Umbilical cord (tissue), 1 donor: ENCODE measurements at regions not wholly inside any gene's neighbourhood (a gene's known extent, or its start where the extent isn't known, plus 50 kb on each side); places are given as distances from the start of the nearest gene placed in this dataset.

Experiments
- DNase-seq: peaks from one replicate; pipeline ENCODE4 v3.0.0-alpha.2; 2015; ENCODE audit warnings: low spot score

GRCh38 chr4:24244663-24245490 lies 339.5 kb downstream of the DHX15 start:
- peak; percentile 12 for DNase-seq

DNA sequence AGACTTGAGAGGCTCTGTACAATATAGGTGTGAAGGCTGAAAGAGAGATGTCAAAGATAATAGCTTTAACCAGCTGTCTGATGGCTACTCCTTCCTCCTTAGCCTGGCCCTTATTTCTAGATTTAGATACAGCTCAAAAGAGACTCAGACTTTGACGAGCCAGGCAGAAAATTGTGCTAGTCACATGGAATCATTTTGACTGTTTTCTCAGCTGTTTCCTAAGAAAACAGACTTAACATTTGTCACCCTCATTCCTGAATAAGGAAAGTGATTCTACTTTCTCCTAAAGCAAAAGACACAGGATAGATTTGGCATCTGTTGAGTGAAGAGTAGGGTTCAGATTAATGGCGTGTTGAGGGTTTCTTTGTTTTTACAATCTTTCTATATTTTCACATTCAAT lies 340.7 kb downstream of the DHX15 start:
- no peak for DNase-seq

DNA sequence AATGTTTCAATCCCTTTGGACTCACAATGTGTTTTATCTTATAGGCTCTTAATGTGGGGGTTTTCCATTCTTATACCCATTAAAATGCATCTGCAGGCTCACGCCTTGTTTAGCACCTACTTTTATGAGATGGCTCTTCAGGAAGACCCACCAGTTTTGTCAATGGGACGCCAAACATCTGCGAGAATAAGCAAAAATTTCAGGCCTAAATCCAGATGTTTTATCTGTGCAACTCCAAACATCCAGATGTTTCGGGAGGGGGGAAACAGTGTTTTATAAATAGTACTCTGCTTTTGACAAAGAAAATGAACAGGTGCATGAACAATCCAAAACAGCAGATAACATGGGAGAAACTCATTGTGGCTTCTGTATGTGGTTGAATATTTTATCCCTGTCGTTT lies 342.8 kb downstream of the DHX15 start:
- no peak for DNase-seq

DNA sequence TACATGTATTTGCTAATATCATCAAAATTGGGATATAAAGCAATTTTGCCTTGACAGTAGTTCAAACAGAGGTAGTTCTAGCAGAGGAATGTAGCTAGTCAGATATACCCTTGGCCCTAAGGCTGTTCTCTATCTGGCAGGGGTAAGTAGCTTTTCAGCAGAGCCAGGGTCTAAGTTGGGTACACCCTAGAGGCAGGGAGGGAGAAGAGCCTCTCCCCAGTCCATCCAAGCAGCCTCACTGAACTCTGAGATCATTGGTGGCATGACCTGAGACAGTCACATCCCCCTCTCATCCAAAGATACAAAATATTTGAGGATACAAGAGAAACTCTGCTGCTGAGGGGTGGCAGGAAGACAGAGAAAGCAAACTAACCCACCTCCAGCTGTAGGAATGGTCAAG lies 343.7 kb downstream of the DHX15 start:
- DNase-seq: no peak

GRCh38 chr4:24237709-24238108 lies 346.6 kb downstream of the DHX15 start:
- DNase-seq: no peak

- DNase-seq: no peak
Observed at GRCh38 chr4:24236532-24236931, 346.7 kb upstream of the PPARGC1A start.

- no peak for DNase-seq
Observed at GRCh38 chr4:24236120-24236519, 346.3 kb upstream of the PPARGC1A start.

DNA sequence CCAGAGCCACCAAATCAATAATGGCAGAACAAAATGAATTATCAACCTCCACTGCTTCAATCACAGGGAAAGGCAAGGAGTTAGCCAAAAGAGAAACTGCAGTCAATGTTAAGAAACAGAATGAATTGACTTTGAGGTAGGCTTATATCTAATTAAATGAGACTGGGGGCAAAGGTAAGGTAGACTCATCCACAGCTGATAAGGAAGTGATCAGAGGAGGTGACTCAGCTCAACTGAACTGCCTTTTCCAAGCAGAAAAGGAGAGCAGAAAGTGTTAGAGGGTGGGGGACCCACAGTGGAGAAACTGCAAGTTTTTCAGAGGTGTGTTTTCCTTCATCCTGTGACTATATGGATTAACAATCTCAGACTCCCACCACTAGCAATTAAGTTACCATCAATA lies 345.8 kb upstream of the PPARGC1A start:
- no peak for DNase-seq

DNA sequence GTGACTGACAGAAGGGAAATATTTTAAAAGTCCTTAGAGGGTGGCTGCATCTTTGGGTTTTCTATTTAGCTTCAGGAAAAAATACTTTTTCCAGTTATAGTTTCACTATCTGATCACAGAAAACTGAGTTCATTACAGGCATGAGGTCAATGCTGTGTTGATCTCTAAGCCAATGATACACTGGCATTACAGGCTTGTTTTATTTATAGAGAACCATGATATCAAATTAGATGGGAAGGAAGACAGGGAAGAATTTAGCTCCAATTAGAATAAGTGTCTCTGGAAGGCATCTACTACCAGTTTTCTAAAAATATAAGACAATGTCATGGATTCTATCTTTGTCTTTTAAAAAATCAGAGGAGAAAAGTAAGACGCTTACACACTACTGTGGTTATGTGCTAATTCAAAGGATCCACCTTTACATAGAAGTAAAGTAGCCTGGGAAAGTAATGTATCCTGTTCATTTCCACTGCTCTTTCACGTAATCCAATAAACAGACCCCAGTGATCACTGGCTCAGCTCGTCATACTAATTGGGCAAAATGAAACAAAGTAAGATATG lies 344.5 kb upstream of the PPARGC1A start:
- no peak for DNase-seq

GRCh38 chr4:24230955-24231354 lies 341.1 kb upstream of the PPARGC1A start:
- DNase-seq: no peak

- DNase-seq: no peak
Observed at GRCh38 chr4:24229978-24230377, 340.1 kb upstream of the PPARGC1A start.

- DNase-seq: no peak
Observed at GRCh38 chr4:24228692-24229091, 338.8 kb upstream of the PPARGC1A start.

- DNase-seq: no peak
Observed at GRCh38 chr4:24226667-24227066, 336.8 kb upstream of the PPARGC1A start.

DNA sequence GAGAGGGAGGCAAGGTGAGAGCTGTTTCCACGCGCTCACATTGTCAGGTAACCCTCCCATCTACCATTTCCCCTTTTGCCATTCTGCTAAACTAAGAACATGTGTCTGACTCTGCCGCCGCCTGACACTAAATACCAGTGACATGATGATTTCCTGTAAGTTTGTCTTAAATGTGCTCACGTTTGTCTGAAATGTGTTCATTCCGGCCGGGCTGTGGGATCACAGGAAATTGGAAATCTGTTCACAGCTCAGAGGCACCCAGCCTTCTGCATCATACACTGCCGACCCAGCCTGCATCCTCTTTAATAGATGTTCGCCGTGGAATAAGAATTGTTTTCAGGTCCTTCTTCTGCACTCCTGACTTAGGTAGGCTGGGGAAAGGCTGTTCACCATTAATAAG lies 336.2 kb upstream of the PPARGC1A start:
- DNase-seq: no peak

GRCh38 chr4:24224446-24224845 lies 334.6 kb upstream of the PPARGC1A start:
- DNase-seq: no peak

GRCh38 chr4:24219209-24219608 lies 329.4 kb upstream of the PPARGC1A start:
- no peak for DNase-seq

DNA sequence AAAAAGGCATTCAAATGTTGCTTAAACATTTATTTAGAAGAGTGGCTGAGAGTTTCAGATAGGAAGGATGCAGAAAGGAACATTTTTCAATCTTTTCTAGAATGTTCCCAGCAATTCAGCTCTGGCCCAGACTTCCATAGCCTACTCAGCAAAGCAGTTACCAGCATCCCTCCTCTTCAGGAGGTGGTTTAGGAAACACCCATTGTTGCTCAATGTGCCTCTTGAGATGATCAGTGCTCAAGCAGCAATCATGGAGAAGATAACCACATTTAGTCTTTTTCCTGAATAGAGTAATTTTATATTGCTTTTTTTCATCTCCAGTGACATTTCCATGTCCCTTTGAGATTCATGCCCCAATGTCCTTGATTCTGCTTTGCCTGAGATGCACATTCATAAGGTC lies 328.7 kb upstream of the PPARGC1A start:
- no peak for DNase-seq

GRCh38 chr4:24214796-24215195 lies 324.9 kb upstream of the PPARGC1A start:
- DNase-seq: no peak

GRCh38 chr4:24213961-24214360 lies 324.1 kb upstream of the PPARGC1A start:
- DNase-seq: no peak

GRCh38 chr4:24212642-24213041 lies 322.8 kb upstream of the PPARGC1A start:
- DNase-seq: no peak

GRCh38 chr4:24211856-24212255 lies 322.0 kb upstream of the PPARGC1A start:
- DNase-seq: no peak

DNA sequence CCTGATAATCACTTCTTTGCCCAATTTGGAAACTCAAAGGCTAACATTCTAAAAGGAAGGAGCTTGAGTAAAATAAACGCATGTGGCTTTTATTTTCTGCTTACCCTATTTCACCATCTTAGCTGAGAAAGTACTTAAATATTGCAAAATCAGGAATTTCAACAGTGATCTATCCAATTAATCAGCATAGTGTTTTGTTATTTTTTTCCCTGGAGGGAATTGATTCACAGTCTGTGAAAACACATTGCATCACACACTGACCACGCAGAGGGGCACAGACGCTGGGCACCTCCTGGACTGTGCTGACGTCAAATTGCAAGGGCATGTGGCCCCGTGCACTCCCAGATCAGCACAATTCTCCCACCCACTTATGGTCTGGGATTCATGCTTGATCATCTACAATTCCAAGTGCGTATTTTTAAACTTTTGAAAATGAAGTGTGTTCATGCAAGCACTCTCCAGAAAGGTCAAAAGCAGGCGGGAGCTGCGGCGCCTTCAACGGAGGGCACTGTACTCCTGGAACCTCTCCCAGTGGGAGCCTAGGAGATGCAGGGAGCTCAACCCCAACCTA lies 320.6 kb upstream of the PPARGC1A start:
- DNase-seq: no peak

- no peak for DNase-seq
Observed at GRCh38 chr4:24209906-24210305, 320.1 kb upstream of the PPARGC1A start.
